Aorta (tissue), 5 donors: ENCODE measurements at regions not wholly inside any gene's neighbourhood (a gene's known extent, or its start where the extent isn't known, plus 50 kb on each side); places are given as distances from the start of the nearest gene placed in this dataset.

Experiments used
- ATAC-seq: fragments of 200-7000 bp; cut with Tn5 transposase; one replicate; pipeline ENCODE4 v1.9.1; 2022; ENCODE audit warnings: moderate library complexity; ENCODE audit not compliant: low FRiP score
- DNase-seq, 2 donors: peaks; one replicate each; pipeline ENCODE4 v3.0.0-alpha.2; 2020
- H3K27ac ChIP-seq, 2 donors: one replicate each; pipeline ENCODE4 v1.5.1; 2013; ENCODE audit warnings: low read length in 2 of 2, mild to moderate bottlenecking in 2 of 2, moderate library complexity in 2 of 2, control low read depth in 1 of 2, inconsistent platforms in 1 of 2, low read depth in 1 of 2
- H3K27me3 ChIP-seq, 2 donors: one replicate each; pipeline ENCODE4 v1.6.1; 2013; ENCODE audit warnings: control low read depth in 1 of 2, low read length in 1 of 2, mild to moderate bottlenecking in 1 of 2, moderate library complexity in 1 of 2; ENCODE audit not compliant: insufficient read depth in 2 of 2, control insufficient read depth in 1 of 2
- H3K36me3 ChIP-seq, 2 donors: one replicate each; pipeline ENCODE4 v1.6.1; 2013; ENCODE audit warnings: control low read depth in 1 of 2, low read length in 1 of 2, mild to moderate bottlenecking in 1 of 2; ENCODE audit not compliant: insufficient read depth in 2 of 2, control insufficient read depth in 1 of 2
- H3K4me1 ChIP-seq, 2 donors: one replicate each; pipeline ENCODE4 v1.6.1; 2013; ENCODE audit warnings: low read length in 2 of 2, control low read depth in 1 of 2, mild to moderate bottlenecking in 1 of 2, moderate library complexity in 1 of 2; ENCODE audit not compliant: insufficient read depth in 2 of 2, control insufficient read depth in 1 of 2
- H3K4me3 ChIP-seq, 2 donors: one replicate each; pipeline ENCODE4 v1.5.1; 2013; ENCODE audit warnings: low read length in 2 of 2, control low read depth in 1 of 2, mild to moderate bottlenecking in 1 of 2
- H3K9me3 ChIP-seq: one replicate; pipeline ENCODE4 v1.6.1; 2013; ENCODE audit warnings: mild to moderate bottlenecking, low read length; ENCODE audit not compliant: control insufficient read depth
- WGBS, 2 donors: extraction: QIAGEN DNeasy Blood & Tissue Kit; methylation state at CpG; one replicate each; pipeline ENCODE4 v1.1.7; 2013; 5-methylcytosine and 5-hydroxymethylcytosine counted together
- intact Hi-C, 2 donors: fragments of 100-400 bp; cut with DNase I; formaldehyde crosslinking; loops; one replicate each; pipeline versions ENCODE4 v1.14.2 to v1.15.0; 2022
- donor health status: healthy with polysubstance abuse.
- donor health status: Bipolar disorder and iron deficiency.
- donor health status: DM: no; HTN: no; CAD: no.
- donor health status: DM: no; HTN: no; CAD: no.
- donor health status: DM: yes; HTN: yes; CAD: no.

- no peak overlapping the region for H3K4me3 ChIP-seq
- no peaks in the 10 kb centered on the region for H3K9me3 ChIP-seq
- DNase-seq (no peak), ATAC-seq (no peak)
- intact Hi-C loops = loop anchor here in 1 of 2 donors (5.0 kb wide), 1 partner anchor 186 kb away; no protein-coding TSS in a partner anchor
- H3K36me3 ChIP-seq = no peaks in the 10 kb centered on the region
- H3K27ac ChIP-seq = peak overlapping the region in 1 of 2 donors; percentile 36
- H3K27me3 ChIP-seq = no peaks in the 10 kb centered on the region
- H3K4me1 ChIP-seq = peaks cover 0 to 16% of the 10 kb centered on the region in 2 donors
- 34 to 37% methylated on average over 7 of the region's 7 CpGs for WGBS, 2 donors
Observed at GRCh38 chr11:112611771-112612170, 349.4 kb upstream of the NCAM1 start.

GRCh38 chr11:112612250-112612849 lies 348.9 kb upstream of the NCAM1 start:
- Histone ChIP-seq H3K36me3 (no peaks in the 10 kb centered on the region), H3K4me3 (no peak overlapping the region), H3K4me1 (peaks cover 0 to 16% of the 10 kb centered on the region in 2 donors), H3K27me3 (no peaks in the 10 kb centered on the region), H3K9me3 (no peaks in the 10 kb centered on the region), H3K27ac (peak overlapping the region in 1 of 2 donors; percentile 10)
- ATAC-seq (no peak), DNase-seq (no peak)
- intact Hi-C loops = loop anchor here in 1 of 2 donors (5.0 kb wide), 1 partner anchor 185 kb away; no protein-coding TSS in a partner anchor
- WGBS, 2 donors = 38 to 40% methylated on average over 5 of the region's 5 CpGs

- intact Hi-C loops = loop anchor here in 1 of 2 donors (5.0 kb wide), 1 partner anchor 184 kb away; no protein-coding TSS in a partner anchor
- Histone ChIP-seq H3K9me3 (no peaks in the 10 kb centered on the region), H3K4me1 (peaks cover 0 to 16% of the 10 kb centered on the region in 2 donors), H3K36me3 (no peaks in the 10 kb centered on the region), H3K4me3 (no peak overlapping the region), H3K27me3 (no peaks in the 10 kb centered on the region), H3K27ac (no peak overlapping the region)
- no peak for DNase-seq
- WGBS, 2 donors = 49 to 53% methylated on average over 8 of the region's 8 CpGs
- peak; percentile 44 for ATAC-seq
Observed at GRCh38 chr11:112613051-112613972, 347.9 kb upstream of the NCAM1 start.

GRCh38 chr11:112614605-112615004 lies 346.6 kb upstream of the NCAM1 start:
- no peak overlapping the region for H3K27ac ChIP-seq
- no peaks in the 10 kb centered on the region for H3K27me3 ChIP-seq
- WGBS, 2 donors = 95 to 96% methylated on average over 1 of the region's 1 CpG
- H3K9me3 ChIP-seq = no peaks in the 10 kb centered on the region
- intact Hi-C loops = loop anchor here in 1 of 2 donors (5.0 kb wide), 1 partner anchor 183 kb away; no protein-coding TSS in a partner anchor
- no peaks in the 10 kb centered on the region for H3K36me3 ChIP-seq
- DNase-seq = no peak
- H3K4me3 ChIP-seq = no peak overlapping the region
- ATAC-seq = no peak
- peaks cover 0 to 16% of the 10 kb centered on the region in 2 donors for H3K4me1 ChIP-seq

GRCh38 chr11:112615238-112615637 lies 346.0 kb upstream of the NCAM1 start:
- no peak for ATAC-seq

GRCh38 chr11:112615891-112616290 lies 345.3 kb upstream of the NCAM1 start:
- Histone ChIP-seq H3K9me3 (no peaks in the 10 kb centered on the region), H3K27me3 (no peaks in the 10 kb centered on the region), H3K27ac (no peak overlapping the region), H3K36me3 (no peaks in the 10 kb centered on the region), H3K4me1 (peaks cover 0 to 10% of the 10 kb centered on the region in 2 donors), H3K4me3 (no peak overlapping the region)
- intact Hi-C loops = no loop called here
- ATAC-seq (no peak), DNase-seq (no peak)

More at GRCh38 chr11:112615238-112615637, 346.0 kb upstream of the NCAM1 start:
- DNase-seq = no peak
- Histone ChIP-seq H3K27me3 (no peaks in the 10 kb centered on the region), H3K4me1 (peaks cover 0 to 16% of the 10 kb centered on the region in 2 donors), H3K27ac (no peak overlapping the region), H3K9me3 (no peaks in the 10 kb centered on the region), H3K4me3 (no peak overlapping the region), H3K36me3 (no peaks in the 10 kb centered on the region)
- intact Hi-C loops = no loop called here

- H3K9me3 ChIP-seq = no peaks in the 10 kb centered on the region
- no peaks in the 10 kb centered on the region for H3K36me3 ChIP-seq
- intact Hi-C loops = no loop called here
- 91 to 93% methylated on average over 4 of the region's 4 CpGs for WGBS, 2 donors
- H3K27ac ChIP-seq = no peak overlapping the region
- no peaks in the 10 kb centered on the region for H3K27me3 ChIP-seq
- ATAC-seq = no peak
- H3K4me3 ChIP-seq = no peak overlapping the region
- H3K4me1 ChIP-seq = peaks cover 0 to 8% of the 10 kb centered on the region in 2 donors
- DNase-seq = no peak
Observed at GRCh38 chr11:112616327-112617097, 344.7 kb upstream of the NCAM1 start.

GRCh38 chr11:112617098-112617425 lies 344.2 kb upstream of the NCAM1 start:
- no peaks in the 10 kb centered on the region for H3K27me3 ChIP-seq
- ATAC-seq = no peak
- H3K4me3 ChIP-seq = no peak overlapping the region
- intact Hi-C loops = no loop called here
- H3K36me3 ChIP-seq = no peaks in the 10 kb centered on the region
- H3K9me3 ChIP-seq = no peaks in the 10 kb centered on the region
- 74 to 88% methylated on average over 2 of the region's 2 CpGs for WGBS, 2 donors
- H3K27ac ChIP-seq = no peak overlapping the region
- no peak for DNase-seq
- H3K4me1 ChIP-seq = peaks cover 0 to 8% of the 10 kb centered on the region in 2 donors
